ENCODE measurements at regions not wholly inside any gene's neighbourhood (a gene's known extent, or its start where the extent isn't known, plus 50 kb on each side); places are given as distances from the start of the nearest gene placed in this dataset.

GRCh38 chr2:60319031-60319547, 234.4 kb downstream of the BCL11A start:
- Histone ChIP-seq H3K36me3 (ENCODE audit: insufficient read depth, low read length) (no peaks in the 10 kb centered on the region), H3K4me1 (ENCODE audit: control insufficient read depth, insufficient read depth, low read length) (no peaks in the 10 kb centered on the region), H3K4me3 (ENCODE audit: low read length) (no peak overlapping the region)

GRCh38 chr2:60318544-60318943, 234.9 kb downstream of the BCL11A start:
- Histone ChIP-seq H3K4me2 (ENCODE audit: low read length) (no peak overlapping the region), H3K27me3 (ENCODE audit: control insufficient read depth, insufficient read depth, low read length) (no peaks in the 10 kb centered on the region), H3K9ac (ENCODE audit: low read depth, low read length) (no peak overlapping the region), H3K4me1 (ENCODE audit: control insufficient read depth, insufficient read depth, low read length) (no peaks in the 10 kb centered on the region), H3K9me3 (replicated peaks; ENCODE audit: low read length) (no peaks in the 10 kb centered on the region), H3K36me3 (ENCODE audit: insufficient read depth, low read length) (no peaks in the 10 kb centered on the region), H3K4me3 (ENCODE audit: low read length) (no peak overlapping the region)

More at GRCh38 chr2:60319031-60319547, 234.4 kb downstream of the BCL11A start:
- Histone ChIP-seq H3K9me3 (replicated peaks; ENCODE audit: low read length) (no peaks in the 10 kb centered on the region), H3K9ac (ENCODE audit: low read depth, low read length) (no peak overlapping the region), H3K4me2 (ENCODE audit: low read length) (no peak overlapping the region), H3K27me3 (ENCODE audit: control insufficient read depth, insufficient read depth, low read length) (no peaks in the 10 kb centered on the region)

- no peak overlapping the region for H3K4me3 ChIP-seq (ENCODE audit: low read length)
- no peaks in the 10 kb centered on the region for H3K4me1 ChIP-seq (ENCODE audit: control insufficient read depth, insufficient read depth, low read length)
- H3K9me3 ChIP-seq (replicated peaks; ENCODE audit: low read length), result no peaks in the 10 kb centered on the region
- H3K9ac ChIP-seq (ENCODE audit: low read depth, low read length), result no peak overlapping the region
- H3K27me3 ChIP-seq (ENCODE audit: control insufficient read depth, insufficient read depth, low read length), result no peaks in the 10 kb centered on the region
- H3K4me2 ChIP-seq (ENCODE audit: low read length), result no peak overlapping the region
- no peaks in the 10 kb centered on the region for H3K36me3 ChIP-seq (ENCODE audit: insufficient read depth, low read length)
These were observed 235.6 kb downstream of the BCL11A start for GRCh38 chr2:60317844-60318243.

- no peaks in the 10 kb centered on the region for H3K27me3 ChIP-seq (ENCODE audit: control insufficient read depth, insufficient read depth, low read length)
- H3K9me3 ChIP-seq (replicated peaks; ENCODE audit: low read length), result no peaks in the 10 kb centered on the region
- H3K4me1 ChIP-seq (ENCODE audit: control insufficient read depth, insufficient read depth, low read length), result no peaks in the 10 kb centered on the region
- H3K4me3 ChIP-seq (ENCODE audit: low read length), result no peak overlapping the region
- H3K4me2 ChIP-seq (ENCODE audit: low read length), result no peak overlapping the region
- no peak overlapping the region for H3K9ac ChIP-seq (ENCODE audit: low read depth, low read length)
- H3K36me3 ChIP-seq (ENCODE audit: insufficient read depth, low read length), result no peaks in the 10 kb centered on the region
These were observed 236.4 kb downstream of the BCL11A start for GRCh38 chr2:60317034-60317386.

DNA sequence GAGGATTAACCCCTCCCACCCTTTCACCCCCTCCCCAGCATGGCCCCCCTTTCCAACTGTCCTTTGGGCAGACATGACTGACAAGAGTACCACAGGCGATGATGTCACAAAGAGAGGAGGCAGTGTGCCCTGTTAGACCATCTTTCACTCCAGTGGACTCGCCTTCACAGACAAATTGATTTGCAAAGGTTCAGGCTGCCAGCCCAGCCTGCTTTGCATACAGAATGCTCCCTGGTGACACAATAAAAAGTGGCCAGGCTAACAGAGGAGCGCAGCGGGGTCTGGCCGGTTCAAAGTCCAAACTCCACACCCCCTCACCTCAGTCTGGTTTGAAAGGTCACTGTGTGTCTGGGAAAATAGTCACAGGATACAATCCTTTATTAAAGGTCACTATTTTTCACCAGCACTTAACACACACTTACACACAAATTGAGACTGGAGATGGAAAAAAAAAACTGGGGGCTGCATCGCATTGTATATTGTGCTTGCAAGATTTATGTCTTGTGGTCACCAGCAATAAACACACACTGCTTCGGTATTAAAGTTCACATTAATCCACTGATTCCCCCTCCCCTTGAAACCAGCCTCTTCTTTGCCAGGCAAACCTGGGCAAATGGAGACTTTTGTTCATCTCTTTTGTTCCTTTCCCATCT, 236.9 kb downstream of the BCL11A start:
- Histone ChIP-seq H3K4me2 (ENCODE audit: low read length) (no peak overlapping the region), H3K9ac (ENCODE audit: low read depth, low read length) (no peak overlapping the region), H3K36me3 (ENCODE audit: insufficient read depth, low read length) (no peaks in the 10 kb centered on the region), H3K27me3 (ENCODE audit: control insufficient read depth, insufficient read depth, low read length) (no peaks in the 10 kb centered on the region), H3K4me3 (ENCODE audit: low read length) (no peak overlapping the region), H3K9me3 (replicated peaks; ENCODE audit: low read length) (no peaks in the 10 kb centered on the region), H3K4me1 (ENCODE audit: control insufficient read depth, insufficient read depth, low read length) (no peaks in the 10 kb centered on the region)

DNA sequence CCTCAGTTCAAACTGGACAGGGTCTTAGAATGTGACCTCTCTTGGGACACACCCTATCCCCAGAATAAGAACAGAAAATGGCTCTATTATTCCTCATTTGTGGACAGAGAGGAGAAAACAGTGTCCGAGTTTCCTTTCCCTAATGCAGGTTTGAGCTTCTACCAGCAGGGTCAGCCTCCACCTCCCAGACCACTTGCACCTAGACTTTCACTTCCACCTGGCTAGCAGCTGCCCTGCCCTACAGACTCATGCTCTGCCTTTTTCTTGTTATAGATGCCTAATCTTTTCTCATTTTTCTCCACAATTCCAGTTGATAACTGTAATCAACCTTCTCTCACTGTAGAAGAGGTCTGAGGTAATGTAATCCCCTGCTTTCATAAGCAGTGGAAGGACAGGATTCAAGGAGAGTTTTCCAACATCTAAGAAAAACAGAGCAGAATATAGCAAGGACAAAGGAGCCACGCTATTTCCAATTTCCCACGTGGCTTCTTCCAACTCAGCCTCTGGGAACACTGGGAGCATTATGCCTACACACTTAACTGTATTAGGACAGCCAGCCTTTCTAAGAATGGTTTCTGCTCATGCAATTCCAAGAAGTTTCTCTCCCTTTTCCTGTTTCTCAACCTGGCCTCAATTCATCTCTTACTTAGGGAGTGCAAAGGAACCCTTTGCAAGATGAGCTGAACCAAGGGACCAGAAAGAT, 239.8 kb downstream of the BCL11A start:
- Histone ChIP-seq H3K36me3 (ENCODE audit: insufficient read depth, low read length) (no peaks in the 10 kb centered on the region), H3K27me3 (ENCODE audit: control insufficient read depth, insufficient read depth, low read length) (no peaks in the 10 kb centered on the region), H3K4me2 (ENCODE audit: low read length) (no peak overlapping the region), H3K4me3 (ENCODE audit: low read length) (no peak overlapping the region), H3K9me3 (replicated peaks; ENCODE audit: low read length) (no peaks in the 10 kb centered on the region), H3K9ac (ENCODE audit: low read depth, low read length) (no peak overlapping the region), H3K4me1 (ENCODE audit: control insufficient read depth, insufficient read depth, low read length) (no peaks in the 10 kb centered on the region)

GRCh38 chr2:60312618-60313017, 240.8 kb downstream of the BCL11A start:
- no peaks in the 10 kb centered on the region for H3K4me1 ChIP-seq (ENCODE audit: control insufficient read depth, insufficient read depth, low read length)
- H3K9ac ChIP-seq (ENCODE audit: low read depth, low read length), result no peak overlapping the region
- H3K27me3 ChIP-seq (ENCODE audit: control insufficient read depth, insufficient read depth, low read length), result no peaks in the 10 kb centered on the region
- H3K4me3 ChIP-seq (ENCODE audit: low read length), result no peak overlapping the region
- H3K4me2 ChIP-seq (ENCODE audit: low read length), result no peak overlapping the region
- H3K9me3 ChIP-seq (replicated peaks; ENCODE audit: low read length), result no peaks in the 10 kb centered on the region
- H3K36me3 ChIP-seq (ENCODE audit: insufficient read depth, low read length), result no peaks in the 10 kb centered on the region

DNA sequence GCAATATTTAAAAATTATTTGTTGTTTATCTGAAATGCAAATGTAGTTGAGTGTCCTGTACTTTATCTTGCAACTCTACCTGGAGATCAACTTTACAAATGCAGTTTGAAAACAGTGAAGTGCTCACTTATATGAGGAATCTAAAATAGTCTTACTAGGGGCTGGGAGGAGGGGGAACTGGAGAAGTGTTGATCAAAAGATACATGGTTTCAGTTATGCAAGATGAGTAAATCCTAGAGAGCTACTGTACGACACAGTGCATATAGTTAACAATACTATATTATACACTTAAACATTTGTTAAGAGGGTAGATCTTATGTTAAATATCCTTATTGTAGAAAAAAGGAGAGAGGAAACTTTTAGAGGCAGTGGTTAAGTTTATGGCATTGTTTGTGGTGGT, 241.9 kb downstream of the BCL11A start:
- Histone ChIP-seq H3K4me1 (ENCODE audit: control insufficient read depth, insufficient read depth, low read length) (no peaks in the 10 kb centered on the region), H3K27me3 (ENCODE audit: control insufficient read depth, insufficient read depth, low read length) (no peaks in the 10 kb centered on the region), H3K4me3 (ENCODE audit: low read length) (no peak overlapping the region), H3K9ac (ENCODE audit: low read depth, low read length) (no peak overlapping the region), H3K36me3 (ENCODE audit: insufficient read depth, low read length) (no peaks in the 10 kb centered on the region), H3K9me3 (replicated peaks; ENCODE audit: low read length) (no peaks in the 10 kb centered on the region), H3K4me2 (ENCODE audit: low read length) (no peak overlapping the region)

DNA sequence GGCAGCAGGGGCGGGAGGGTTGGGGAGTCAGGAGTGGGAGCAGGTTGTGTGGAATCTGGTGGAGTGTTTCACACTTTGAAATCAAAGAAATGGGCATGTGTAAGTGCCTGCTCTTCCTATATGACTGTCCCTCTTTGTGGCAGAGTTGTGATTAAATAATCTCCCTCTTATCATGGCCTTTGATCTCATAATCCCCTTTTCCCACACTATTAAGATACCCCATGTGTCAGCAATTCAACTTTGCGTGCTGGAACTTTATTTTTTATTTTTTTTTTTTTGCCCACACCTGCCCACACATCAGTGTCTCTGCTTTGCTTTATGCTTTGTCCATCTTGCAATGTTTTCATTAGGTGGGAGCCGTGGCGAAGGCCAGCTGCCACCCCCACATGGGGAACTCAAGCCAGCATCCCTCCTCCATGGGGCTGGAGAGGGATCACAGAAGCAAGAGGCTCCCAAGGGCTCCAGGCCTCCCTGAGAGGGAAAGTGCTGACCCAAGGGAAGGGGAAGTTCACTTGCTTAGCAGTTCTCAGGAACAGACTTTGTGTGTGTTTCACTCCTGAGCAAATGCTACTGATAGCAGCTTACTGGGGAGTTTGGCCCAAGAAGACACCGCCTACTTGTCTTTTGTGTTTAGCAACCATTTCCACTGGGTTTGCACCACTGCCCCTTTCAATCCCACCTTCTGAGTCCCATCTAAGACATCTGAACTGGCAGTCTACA, 243.4 kb downstream of the BCL11A start:
- Histone ChIP-seq H3K36me3 (ENCODE audit: insufficient read depth, low read length) (no peaks in the 10 kb centered on the region), H3K9ac (ENCODE audit: low read depth, low read length) (no peak overlapping the region), H3K4me3 (ENCODE audit: low read length) (no peak overlapping the region), H3K4me1 (ENCODE audit: control insufficient read depth, insufficient read depth, low read length) (no peaks in the 10 kb centered on the region), H3K4me2 (ENCODE audit: low read length) (no peak overlapping the region), H3K9me3 (replicated peaks; ENCODE audit: low read length) (no peaks in the 10 kb centered on the region), H3K27me3 (ENCODE audit: control insufficient read depth, insufficient read depth, low read length) (no peaks in the 10 kb centered on the region)

DNA sequence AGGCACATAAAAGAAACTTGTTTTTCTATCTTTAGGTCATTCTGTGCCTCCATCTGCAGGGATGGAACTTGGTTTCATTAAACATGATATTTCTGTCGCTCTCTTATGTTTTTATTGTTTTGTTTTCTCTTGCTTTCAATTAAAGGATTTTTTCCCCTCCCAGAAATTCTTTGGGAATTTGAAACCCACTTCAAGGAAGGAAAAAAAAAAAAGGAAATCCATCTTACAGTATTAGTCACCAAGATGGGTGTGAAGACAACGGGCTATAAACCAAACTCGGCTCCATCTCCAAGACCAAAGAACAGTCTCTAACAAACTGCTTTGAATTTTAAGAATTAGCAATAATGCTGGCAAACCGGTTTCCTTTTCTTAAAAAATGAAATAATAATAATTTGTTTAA, 244.1 kb downstream of the BCL11A start:
- Histone ChIP-seq H3K9ac (ENCODE audit: low read depth, low read length) (no peak overlapping the region), H3K4me2 (ENCODE audit: low read length) (no peak overlapping the region), H3K4me3 (ENCODE audit: low read length) (no peak overlapping the region), H3K27me3 (ENCODE audit: control insufficient read depth, insufficient read depth, low read length) (no peaks in the 10 kb centered on the region), H3K4me1 (ENCODE audit: control insufficient read depth, insufficient read depth, low read length) (no peaks in the 10 kb centered on the region), H3K36me3 (ENCODE audit: insufficient read depth, low read length) (no peaks in the 10 kb centered on the region), H3K9me3 (replicated peaks; ENCODE audit: low read length) (no peaks in the 10 kb centered on the region)

DNA sequence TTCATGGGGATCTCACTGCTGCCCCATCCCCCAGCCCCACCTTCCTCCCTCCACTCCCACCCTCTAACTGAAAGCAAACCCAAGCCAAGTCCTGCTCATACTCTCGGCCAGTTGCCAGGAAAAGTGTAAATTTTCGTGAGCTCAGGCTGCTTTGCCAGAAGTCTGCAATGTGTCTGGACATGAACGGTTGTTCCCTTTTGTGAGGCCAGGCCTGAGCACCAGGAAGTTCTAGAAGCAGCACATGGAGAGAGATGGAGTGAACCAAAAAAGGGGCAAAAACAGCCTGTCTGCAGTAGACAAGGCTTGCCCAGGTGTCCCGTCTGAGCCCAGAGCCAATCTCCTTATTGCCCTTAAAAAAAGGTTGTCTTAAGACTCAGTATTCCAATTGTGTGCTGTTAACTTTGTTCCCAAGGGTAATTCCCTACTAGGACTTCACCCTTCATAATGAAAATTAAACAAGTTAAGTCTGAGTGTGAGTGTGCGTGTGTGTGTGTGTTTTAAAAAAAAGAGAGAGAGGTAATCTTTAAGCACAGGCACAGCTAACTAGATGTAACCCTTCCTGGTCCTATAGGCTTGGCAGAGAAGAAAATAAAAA, 247.1 kb downstream of the BCL11A start:
- no peaks in the 10 kb centered on the region for H3K36me3 ChIP-seq (ENCODE audit: insufficient read depth, low read length)
- H3K4me3 ChIP-seq (ENCODE audit: low read length), result no peak overlapping the region
- no peaks in the 10 kb centered on the region for H3K9me3 ChIP-seq (replicated peaks; ENCODE audit: low read length)
- H3K4me2 ChIP-seq (ENCODE audit: low read length), result no peak overlapping the region
- H3K4me1 ChIP-seq (ENCODE audit: control insufficient read depth, insufficient read depth, low read length), result no peaks in the 10 kb centered on the region
- H3K9ac ChIP-seq (ENCODE audit: low read depth, low read length), result no peak overlapping the region
- H3K27me3 ChIP-seq (ENCODE audit: control insufficient read depth, insufficient read depth, low read length), result no peaks in the 10 kb centered on the region

All from skeletal muscle satellite cell (primary cell).